GM18502 (cell line): ENCODE measurements at regions not wholly inside any gene's neighbourhood (a gene's known extent, or its start where the extent isn't known, plus 50 kb on each side); places are given as distances from the start of the nearest gene placed in this dataset.

Experiments
- ATAC-seq: cut with Tn5 transposase; IDR thresholded peaks from one replicate; pipeline ENCODE4 v1.9.1; 2021; ENCODE audit warnings: mild to moderate bottlenecking; ENCODE audit not compliant: unreplicated experiment, poor library complexity

GRCh38 chr12:97398704-97399103 is 63.9 kb upstream of the RMST start:
- no peak for ATAC-seq

DNA sequence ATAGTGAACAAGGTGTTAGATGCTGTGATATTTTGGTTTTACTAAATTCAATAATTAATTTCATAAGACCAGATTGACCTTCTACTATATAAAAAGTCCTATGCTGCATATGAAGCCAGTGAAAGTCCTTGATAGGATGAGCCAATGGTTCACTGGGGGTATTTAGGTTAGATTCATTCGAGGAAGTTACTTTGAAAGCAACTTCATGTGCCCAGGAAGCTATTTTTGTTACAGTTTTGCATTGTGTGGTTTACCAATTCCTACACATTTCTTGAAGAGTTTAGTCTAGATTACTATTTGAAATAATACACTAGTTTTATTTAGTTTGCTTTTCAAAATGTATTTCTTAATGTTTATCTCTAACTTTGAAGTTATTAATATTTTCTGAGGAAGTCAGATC is 58.5 kb upstream of the RMST start:
- ATAC-seq: peak; percentile 44

DNA sequence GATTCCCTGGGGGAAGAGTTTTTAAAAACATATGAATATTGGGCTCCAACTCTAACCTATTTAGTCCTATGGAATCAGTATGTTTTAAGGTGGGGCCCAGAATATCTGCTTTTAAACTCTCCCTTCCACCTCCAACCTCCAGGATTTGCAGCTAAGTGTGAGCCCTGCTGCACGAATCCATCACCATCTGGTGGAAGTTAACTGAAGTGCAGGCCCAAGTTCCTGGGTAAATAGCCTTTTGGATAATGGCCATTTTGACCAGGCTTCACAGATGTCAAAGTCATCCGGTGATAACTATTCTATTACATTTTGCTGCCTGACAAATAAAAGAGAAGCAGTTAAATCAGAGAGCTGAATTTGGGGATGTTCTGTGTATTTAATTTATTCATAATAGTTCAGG is 58.1 kb upstream of the RMST start:
- ATAC-seq: peak; percentile 95

DNA sequence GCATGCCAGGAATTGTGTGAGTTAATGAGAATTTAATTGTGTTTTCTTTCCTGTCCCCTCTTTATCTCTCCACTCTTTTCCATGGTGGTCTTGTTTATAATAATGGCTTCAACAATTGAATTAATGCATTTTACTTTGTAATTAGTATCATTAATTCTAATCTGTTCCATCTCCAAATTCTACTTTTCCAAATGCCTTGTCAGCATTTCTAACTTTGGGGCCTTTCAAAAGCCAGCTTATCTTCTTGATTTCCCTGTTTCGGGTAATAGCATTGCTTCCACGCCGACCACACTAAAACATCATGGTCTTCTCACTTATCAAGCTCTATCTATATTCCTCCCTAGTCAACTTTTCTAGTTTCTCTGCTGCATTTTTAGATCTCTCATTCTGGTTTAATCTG is 54.2 kb upstream of the RMST start:
- ATAC-seq: no peak

- no peak for ATAC-seq
These were observed 51.3 kb upstream of the RMST start for GRCh38 chr12:97411341-97411740.
